Fibroblast of the aortic adventitia (primary cell): ENCODE measurements at regions not wholly inside any gene's neighbourhood (a gene's known extent, or its start where the extent isn't known, plus 50 kb on each side); places are given as distances from the start of the nearest gene placed in this dataset.

ENCODE experiments used
- DNase-seq: peaks from one replicate; pipeline ENCODE4 v3.0.0-alpha.2; 2010; ENCODE audit warnings: low read depth
- H3K4me3 ChIP-seq: 2 replicates; pipeline ENCODE4 v1.5.1; 2011; ENCODE audit warnings: low read depth, mild to moderate bottlenecking, control low read depth, low read length, moderate library complexity
- CTCF ChIP-seq: IDR thresholded peaks from 2 replicates; pipeline ENCODE4 v1.5.1; 2011; ENCODE audit warnings: mild to moderate bottlenecking, low read length, control low read depth, inconsistent platforms; ENCODE audit not compliant: insufficient read depth

DNA sequence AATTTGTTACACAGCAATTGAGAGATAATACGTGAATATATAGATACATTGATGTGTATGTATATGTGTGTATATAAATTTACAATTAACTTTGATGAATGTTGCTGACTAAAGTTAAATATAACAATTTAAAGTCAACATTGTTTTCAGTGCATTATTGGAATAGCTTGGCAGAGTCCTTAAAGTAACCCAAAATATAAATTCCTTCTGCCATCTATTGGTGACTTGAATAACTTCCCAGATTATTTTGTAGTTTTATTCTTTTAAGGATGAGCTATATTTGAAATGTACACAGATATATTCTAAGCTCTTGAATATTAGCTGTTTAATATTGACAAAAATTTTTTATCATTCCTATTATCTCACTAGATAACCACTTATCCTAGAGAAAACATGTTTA, 298.2 kb upstream of the FSTL5 start:
- H3K4me3 ChIP-seq = no peak overlapping the region
- no peak for DNase-seq
- TF ChIP-seq CTCF = no peak

GRCh38 chr4:162458051-162458450, 294.3 kb upstream of the FSTL5 start:
- H3K4me3 ChIP-seq = no peak overlapping the region
- no peak for DNase-seq
- TF ChIP-seq CTCF = no peak

DNA sequence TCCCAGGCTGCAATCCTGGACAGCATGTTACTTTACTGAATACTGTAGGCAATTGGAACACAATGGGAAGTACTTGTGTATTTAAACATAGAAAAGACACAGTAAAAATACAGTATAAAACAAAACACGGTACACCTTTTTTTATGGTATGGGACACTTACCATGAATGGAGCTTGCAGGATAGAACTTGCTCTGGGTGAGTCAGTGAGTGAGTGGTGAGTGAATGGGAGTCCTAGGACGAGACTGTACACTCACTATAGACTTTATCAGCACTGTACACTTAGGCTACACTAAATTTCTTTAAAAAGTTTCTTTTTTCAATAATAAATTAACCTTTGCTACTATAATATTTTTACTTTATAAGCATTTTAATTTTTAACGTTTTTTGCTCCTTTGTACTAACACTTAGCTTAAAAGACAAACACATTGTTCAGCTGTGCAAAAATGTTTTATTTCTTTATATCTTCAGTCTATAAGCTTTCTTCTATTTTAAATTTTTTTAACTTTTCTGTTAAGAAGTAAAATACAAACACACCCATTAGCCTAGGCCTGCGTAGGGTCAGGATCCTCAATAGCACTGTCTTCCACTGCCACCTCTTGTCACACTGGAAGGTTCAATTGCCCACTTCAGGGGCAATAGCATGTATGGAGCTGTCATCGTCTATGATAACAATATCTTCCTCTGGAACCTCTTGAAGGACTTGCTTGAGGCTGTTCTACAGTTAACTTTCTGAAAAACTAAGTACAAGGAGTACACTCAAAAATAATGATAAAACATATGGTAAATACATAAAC, 293.5 kb upstream of the FSTL5 start:
- H3K4me3 ChIP-seq = no peak overlapping the region
- no peak for DNase-seq
- no peak for TF ChIP-seq CTCF

GRCh38 chr4:162456106-162456505, 292.3 kb upstream of the FSTL5 start:
- DNase-seq = no peak
- TF ChIP-seq CTCF = no peak
- no peak overlapping the region for H3K4me3 ChIP-seq

- no peak for TF ChIP-seq CTCF
- DNase-seq = no peak
- H3K4me3 ChIP-seq = no peak overlapping the region
These were observed 286.8 kb upstream of the FSTL5 start for GRCh38 chr4:162450531-162451035.

DNA sequence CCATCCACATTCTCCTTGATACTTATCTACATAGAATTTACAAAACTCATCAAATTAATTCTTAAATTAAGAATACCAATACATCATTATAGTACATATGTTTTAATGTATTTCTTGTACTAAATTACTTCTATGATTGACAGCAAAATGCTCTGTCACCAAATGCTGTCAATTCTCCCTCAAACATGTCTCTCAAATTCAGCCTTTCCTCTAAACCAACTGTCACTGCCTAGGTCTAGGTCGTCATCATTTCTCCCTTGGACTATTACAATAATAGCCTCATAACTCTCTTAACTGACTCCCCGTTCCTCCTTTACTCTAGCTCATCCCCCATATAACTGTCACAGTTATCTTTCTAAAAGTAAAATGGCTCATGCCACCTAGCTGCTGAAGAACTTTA, 279.7 kb upstream of the FSTL5 start:
- TF ChIP-seq CTCF = no peak
- DNase-seq = no peak
- no peak overlapping the region for H3K4me3 ChIP-seq
